GM19324 (cell line): ENCODE measurements at regions not wholly inside any gene's neighbourhood (a gene's known extent, or its start where the extent isn't known, plus 50 kb on each side); places are given as distances from the start of the nearest gene placed in this dataset.
"Not testable (repeated sequence)": the region's sequence is repeated elsewhere in the genome, so short reads cannot be mapped to it uniquely, and the experiment has no call there.

Experiments used
- ATAC-seq: cut with Tn5 transposase; IDR thresholded peaks from one replicate; pipeline ENCODE4 v1.9.1; 2021; ENCODE audit warnings: mild to moderate bottlenecking, moderate library complexity; ENCODE audit not compliant: unreplicated experiment, low FRiP score

- not testable (repeated sequence) for ATAC-seq
Observed at GRCh38 chr14:105620865-105621471, 94.6 kb downstream of the TMEM121 start.

GRCh38 chr14:105621479-105622328 is 95.3 kb downstream of the TMEM121 start:
- not testable (repeated sequence) for ATAC-seq

- no peak for ATAC-seq
Observed at GRCh38 chr14:105622329-105622955, 96.1 kb downstream of the TMEM121 start.

GRCh38 chr14:105623178-105623577 is 96.8 kb downstream of the TMEM121 start:
- ATAC-seq = not testable (repeated sequence)

- not testable (repeated sequence) for ATAC-seq
Observed at GRCh38 chr14:105624346-105624745, 98.0 kb downstream of the TMEM121 start.

GRCh38 chr14:105624749-105625434 is 98.5 kb downstream of the TMEM121 start:
- not testable (repeated sequence) for ATAC-seq

- not testable (repeated sequence) for ATAC-seq
Observed at GRCh38 chr14:105625448-105625847, 99.1 kb downstream of the TMEM121 start.

GRCh38 chr14:105626111-105626510 is 99.7 kb downstream of the TMEM121 start:
- not testable (repeated sequence) for ATAC-seq

- not testable (repeated sequence) for ATAC-seq
Observed at GRCh38 chr14:105626651-105627050, 100.3 kb downstream of the TMEM121 start.

- ATAC-seq = not testable (repeated sequence)
Observed at GRCh38 chr14:105627287-105627686, 100.9 kb downstream of the TMEM121 start.

GRCh38 chr14:105627701-105628100 is 101.3 kb downstream of the TMEM121 start:
- no peak for ATAC-seq

GRCh38 chr14:105628126-105628525 is 101.7 kb downstream of the TMEM121 start:
- not testable (repeated sequence) for ATAC-seq

GRCh38 chr14:105628531-105629067 is 102.2 kb downstream of the TMEM121 start:
- not testable (repeated sequence) for ATAC-seq

GRCh38 chr14:105629091-105629885 is 102.9 kb downstream of the TMEM121 start:
- ATAC-seq = not testable (repeated sequence)

GRCh38 chr14:105629886-105630215 is 103.5 kb downstream of the TMEM121 start:
- ATAC-seq = no peak

- ATAC-seq = not testable (repeated sequence)
Observed at GRCh38 chr14:105630293-105630934, 104.0 kb downstream of the TMEM121 start.

GRCh38 chr14:105630935-105631779 is 104.8 kb downstream of the TMEM121 start:
- not testable (repeated sequence) for ATAC-seq

GRCh38 chr14:105632010-105632409 is 105.6 kb downstream of the TMEM121 start:
- no peak for ATAC-seq
